Prostate gland (tissue), 2 donors: ENCODE measurements at regions not wholly inside any gene's neighbourhood (a gene's known extent, or its start where the extent isn't known, plus 50 kb on each side); places are given as distances from the start of the nearest gene placed in this dataset.

Source experiments
- DNase-seq: peaks from one replicate; pipeline ENCODE4 v3.0.0-alpha.2; 2019; ENCODE audit warnings: low spot score
- H3K27ac ChIP-seq, 2 donors: fragments of 200-600 bp; sonication (generic); 2 replicates each; pipeline ENCODE4 v1.5.1; 2017 to 2019
- H3K27me3 ChIP-seq: fragments of 200-600 bp; sonication (generic); replicated peaks from 2 replicates; pipeline ENCODE4 v1.5.1; 2019; ENCODE audit not compliant: insufficient read depth
- H3K36me3 ChIP-seq, 2 donors: fragments of 200-600 bp; sonication (generic); 1 replicate in 1 of 2; 2 replicates in 1 of 2; pipeline versions ENCODE4 v1.5.1 to v1.8.1; 2017 to 2019
- H3K4me1 ChIP-seq: fragments of 200-600 bp; sonication (generic); replicated peaks from 2 replicates; pipeline ENCODE4 v1.5.1; 2019
- H3K4me3 ChIP-seq, 2 donors: fragments of 200-600 bp; sonication (generic); 2 replicates each; pipeline ENCODE4 v1.5.1; 2017 to 2019
- H3K9me3 ChIP-seq: fragments of 200-600 bp; sonication (generic); 2 replicates; pipeline ENCODE4 v1.5.1; 2017
- POLR2A ChIP-seq: fragments of 450-650 bp; IDR thresholded peaks from one replicate; pipeline ENCODE4 v1.6.1; 2016; ENCODE audit warnings: antibody characterized with exemption, mild to moderate bottlenecking
- POLR2AphosphoS5 ChIP-seq: sonication (generic); formaldehyde crosslinking; IDR thresholded peaks from one replicate; pipeline ENCODE4 v1.6.1; 2017; ENCODE audit warnings: antibody characterized with exemption
- WGBS: methylation state at CpG from one replicate; pipeline ENCODE4 v1.1.5; 2018; 5-methylcytosine and 5-hydroxymethylcytosine counted together
- intact Hi-C: fragments of 100-400 bp; cut with DNase I; formaldehyde crosslinking; loops from one replicate; pipeline ENCODE4 v1.14.2; 2022
- TF ChIP-seq, protein P1 (sequence below), 4 experiments: fragments of 200-600 bp in 2 of 4; fragments of 450-650 bp in 2 of 4; sonication (generic) in 2 of 4; IDR thresholded peaks; 1 replicate in 3 of 4; 2 replicates in 1 of 4; pipeline ENCODE4 v1.5.1; 2016 to 2019; ENCODE audit warnings: antibody characterized with exemption in 4 of 4, mild to moderate bottlenecking in 2 of 4, moderate library complexity in 2 of 4

DNA sequence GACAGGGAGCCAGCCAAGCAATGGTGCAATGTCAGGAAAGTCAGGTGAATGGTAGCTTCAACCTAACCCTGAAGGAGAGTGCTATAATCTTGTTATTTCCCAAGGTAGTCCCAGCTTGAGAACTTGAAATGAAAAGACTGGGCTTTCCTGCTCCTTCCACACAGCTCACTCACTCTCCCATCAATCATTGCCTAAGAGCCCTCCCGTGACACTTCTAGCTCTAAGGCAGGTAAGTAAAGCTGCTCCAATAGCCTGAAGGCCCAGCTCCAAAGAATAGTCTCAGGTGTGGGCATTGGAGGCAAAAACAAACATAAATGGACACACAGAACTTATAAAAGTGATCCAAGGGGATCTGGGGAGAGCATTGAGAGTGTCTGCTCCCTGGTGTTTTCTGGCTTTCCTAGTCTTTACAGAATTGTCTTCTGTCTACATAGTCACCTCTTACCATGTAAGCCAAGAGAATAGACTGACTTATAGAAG is 63.1 kb upstream of the TBC1D5 start:
- intact Hi-C loops: no loop called here
- 48% methylated on average over 1 of the region's 1 CpG for WGBS
- DNase-seq: no peak

DNA sequence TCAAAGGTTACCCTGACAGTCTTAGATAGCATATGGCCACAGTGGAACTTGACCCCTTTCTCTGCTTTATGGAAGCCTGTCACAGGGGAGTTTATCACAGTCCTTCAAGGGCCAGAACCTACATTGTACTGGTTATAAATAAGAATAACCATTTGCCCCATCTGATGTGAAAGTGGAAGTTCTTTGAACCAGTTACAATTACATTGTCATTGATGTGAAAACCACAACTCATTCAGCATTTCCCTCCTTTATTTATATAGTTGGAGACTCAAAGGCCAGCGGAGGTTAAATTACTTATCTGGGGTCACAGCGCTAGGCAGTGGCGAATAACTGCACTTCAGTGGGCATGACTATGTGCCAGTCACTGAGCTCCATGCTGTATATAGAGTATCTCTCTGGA is 60.5 kb upstream of the TBC1D5 start:
- no peak for DNase-seq
- Histone ChIP-seq H3K27ac (no peak overlapping the region), H3K27me3 (no peaks in the 10 kb centered on the region), H3K9me3 (no peaks in the 10 kb centered on the region), H3K36me3 (no peaks in the 10 kb centered on the region), H3K4me1 (no peaks in the 10 kb centered on the region), H3K4me3 (no peak overlapping the region)
- intact Hi-C loops: no loop called here
- TF ChIP-seq POLR2A: no peak
- TF ChIP-seq, protein P1, sequence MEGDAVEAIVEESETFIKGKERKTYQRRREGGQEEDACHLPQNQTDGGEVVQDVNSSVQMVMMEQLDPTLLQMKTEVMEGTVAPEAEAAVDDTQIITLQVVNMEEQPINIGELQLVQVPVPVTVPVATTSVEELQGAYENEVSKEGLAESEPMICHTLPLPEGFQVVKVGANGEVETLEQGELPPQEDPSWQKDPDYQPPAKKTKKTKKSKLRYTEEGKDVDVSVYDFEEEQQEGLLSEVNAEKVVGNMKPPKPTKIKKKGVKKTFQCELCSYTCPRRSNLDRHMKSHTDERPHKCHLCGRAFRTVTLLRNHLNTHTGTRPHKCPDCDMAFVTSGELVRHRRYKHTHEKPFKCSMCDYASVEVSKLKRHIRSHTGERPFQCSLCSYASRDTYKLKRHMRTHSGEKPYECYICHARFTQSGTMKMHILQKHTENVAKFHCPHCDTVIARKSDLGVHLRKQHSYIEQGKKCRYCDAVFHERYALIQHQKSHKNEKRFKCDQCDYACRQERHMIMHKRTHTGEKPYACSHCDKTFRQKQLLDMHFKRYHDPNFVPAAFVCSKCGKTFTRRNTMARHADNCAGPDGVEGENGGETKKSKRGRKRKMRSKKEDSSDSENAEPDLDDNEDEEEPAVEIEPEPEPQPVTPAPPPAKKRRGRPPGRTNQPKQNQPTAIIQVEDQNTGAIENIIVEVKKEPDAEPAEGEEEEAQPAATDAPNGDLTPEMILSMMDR (IDR thresholded peaks at IDR 0.05): no peak
- no peak for TF ChIP-seq POLR2AphosphoS5
- 60% methylated on average over 3 of the region's 3 CpGs for WGBS

More for the DNA sequence above, 63.1 kb upstream of the TBC1D5 start:
- Histone ChIP-seq H3K27ac (no peak overlapping the region), H3K27me3 (no peaks in the 10 kb centered on the region), H3K36me3 (no peaks in the 10 kb centered on the region), H3K9me3 (no peaks in the 10 kb centered on the region), H3K4me3 (no peak overlapping the region), H3K4me1 (no peaks in the 10 kb centered on the region)
- no peak for TF ChIP-seq POLR2A
- TF ChIP-seq POLR2AphosphoS5: no peak

DNA sequence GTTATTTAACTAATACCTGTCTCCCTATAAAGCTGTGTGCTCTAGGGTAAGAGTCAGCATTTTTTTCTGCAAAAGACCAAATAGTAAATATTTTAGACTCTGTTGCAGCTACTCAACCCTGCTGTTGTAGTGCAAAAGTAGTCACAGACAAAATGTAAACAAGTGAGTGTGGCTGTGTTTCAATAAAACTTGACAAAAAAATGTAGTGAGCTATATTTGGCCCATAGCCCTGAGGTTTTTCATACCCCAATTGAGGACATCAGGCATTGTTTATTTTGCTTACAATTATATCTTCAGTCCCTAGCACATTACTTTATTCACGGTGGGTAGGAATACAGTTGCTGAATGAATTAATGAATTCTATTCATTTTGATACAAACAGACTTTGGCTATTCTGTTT is 58.7 kb upstream of the TBC1D5 start:
- intact Hi-C loops: no loop called here
- no peak for DNase-seq
- no peaks in the 10 kb centered on the region for H3K27me3 ChIP-seq
- no peaks in the 10 kb centered on the region for H3K36me3 ChIP-seq
- no peak overlapping the region for H3K27ac ChIP-seq
- H3K4me3 ChIP-seq: no peak overlapping the region
- no peak for TF ChIP-seq POLR2AphosphoS5
- 53% methylated on average over 1 of the region's 1 CpG for WGBS
- no peaks in the 10 kb centered on the region for H3K9me3 ChIP-seq
- no peaks in the 10 kb centered on the region for H3K4me1 ChIP-seq

DNA sequence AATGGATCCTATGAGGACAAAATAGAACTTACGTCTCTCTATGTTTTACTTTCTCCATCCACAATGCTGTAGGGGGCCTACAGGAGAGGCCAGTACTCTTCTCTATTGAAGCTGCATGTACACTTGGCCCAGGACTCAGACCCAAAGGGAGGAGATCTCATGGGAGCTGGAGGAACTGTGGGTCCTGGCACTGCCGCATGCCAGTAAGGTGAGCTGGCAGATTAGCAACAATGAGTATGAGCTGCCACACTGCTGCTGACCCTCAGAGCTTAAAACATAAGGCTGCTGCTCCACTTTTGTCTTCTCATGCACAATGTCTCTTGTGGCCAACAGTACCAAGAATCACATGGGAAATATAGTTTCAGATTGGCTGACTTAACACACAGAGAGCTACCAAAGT is 57.8 kb upstream of the TBC1D5 start:
- no peaks in the 10 kb centered on the region for H3K36me3 ChIP-seq
- H3K27ac ChIP-seq: no peak overlapping the region
- WGBS: 93% methylated on average over 2 of the region's 2 CpGs
- TF ChIP-seq, protein P1 (IDR thresholded peaks at IDR 0.05): no peak
- TF ChIP-seq POLR2AphosphoS5: no peak
- no peak for TF ChIP-seq POLR2A
- H3K27me3 ChIP-seq: no peaks in the 10 kb centered on the region
- no peak overlapping the region for H3K4me3 ChIP-seq
- DNase-seq: no peak
- no peaks in the 10 kb centered on the region for H3K9me3 ChIP-seq
- intact Hi-C loops: no loop called here
- no peaks in the 10 kb centered on the region for H3K4me1 ChIP-seq

DNA sequence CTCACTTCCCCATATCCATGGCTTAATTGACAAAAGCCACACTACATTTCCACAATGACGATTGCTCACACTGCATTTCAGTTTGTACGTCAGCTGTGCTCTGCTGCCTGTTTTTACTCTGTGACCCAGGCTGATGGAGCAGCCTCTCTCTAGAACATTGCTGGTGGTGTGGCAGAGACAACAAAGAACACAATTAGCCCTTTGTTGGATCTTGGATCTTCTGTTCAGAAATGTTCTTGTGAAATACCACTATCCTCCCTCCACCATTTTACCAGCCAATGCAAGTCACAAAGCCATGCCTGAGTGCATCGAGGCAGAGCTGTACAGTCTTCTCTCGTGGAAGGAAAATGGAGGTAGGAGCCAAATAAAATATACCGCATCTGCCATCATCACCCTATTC is 56.9 kb upstream of the TBC1D5 start:
- Histone ChIP-seq H3K36me3 (no peaks in the 10 kb centered on the region), H3K27ac (no peak overlapping the region), H3K4me1 (no peaks in the 10 kb centered on the region), H3K9me3 (no peaks in the 10 kb centered on the region), H3K4me3 (no peak overlapping the region), H3K27me3 (no peaks in the 10 kb centered on the region)
- intact Hi-C loops: no loop called here
- no peak for DNase-seq
- TF ChIP-seq POLR2AphosphoS5 (no peak), POLR2A (no peak)
- TF ChIP-seq, protein P1 (IDR thresholded peaks at IDR 0.05): no peak
- WGBS: 90% methylated on average over 5 of the region's 5 CpGs

DNA sequence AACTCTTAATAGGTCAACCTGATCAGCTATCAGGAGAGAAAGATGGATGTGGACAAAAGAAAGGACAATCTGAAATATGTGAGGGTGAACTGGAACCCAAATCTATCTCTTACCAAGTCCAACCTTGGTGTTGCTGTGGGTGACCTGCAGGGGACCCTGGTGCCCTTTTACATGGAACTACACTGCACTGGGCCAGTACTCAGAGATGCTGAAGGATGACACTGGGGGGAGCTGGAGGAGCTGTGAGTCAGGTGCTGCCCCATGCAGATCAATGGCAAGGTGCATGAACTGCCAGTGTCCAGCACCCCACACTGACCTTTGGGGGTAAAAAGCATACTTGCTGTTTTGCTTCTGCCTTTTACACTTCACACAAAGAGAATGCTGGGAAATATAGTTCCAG is 55.6 kb upstream of the TBC1D5 start:
- intact Hi-C loops: no loop called here
- Histone ChIP-seq H3K36me3 (no peaks in the 10 kb centered on the region), H3K4me1 (no peaks in the 10 kb centered on the region), H3K4me3 (no peak overlapping the region), H3K27ac (no peak overlapping the region), H3K27me3 (no peaks in the 10 kb centered on the region), H3K9me3 (no peaks in the 10 kb centered on the region)
- no peak for DNase-seq
- TF ChIP-seq, protein P1 (IDR thresholded peaks at IDR 0.05): no peak
- no peak for TF ChIP-seq POLR2AphosphoS5
